H9 (cell line): ENCODE measurements at regions not wholly inside any gene's neighbourhood (a gene's known extent, or its start where the extent isn't known, plus 50 kb on each side); places are given as distances from the start of the nearest gene placed in this dataset.

Experiments
- DNase-seq: peaks from one replicate; pipeline ENCODE4 v3.0.0-alpha.2; 2017
- H2AFZ ChIP-seq: one replicate; pipeline ENCODE4 v1.6.1; 2013; ENCODE audit warnings: mild to moderate bottlenecking, low read length, control low read depth, moderate library complexity
- H2AK5ac ChIP-seq: 2 replicates; pipeline ENCODE4 v1.6.1; 2013; ENCODE audit warnings: low read length, control low read depth, mixed read lengths; ENCODE audit not compliant: insufficient read length
- H2BK120ac ChIP-seq: one replicate; pipeline ENCODE4 v1.6.1; 2013; ENCODE audit warnings: low read depth, mild to moderate bottlenecking, low read length, control low read depth, inconsistent platforms; ENCODE audit not compliant: poor library complexity, severe bottlenecking
- H2BK12ac ChIP-seq: 2 replicates; pipeline ENCODE4 v1.6.1; 2013; ENCODE audit warnings: low read length, control low read depth, mixed read lengths, low read depth; ENCODE audit not compliant: insufficient read length
- H2BK15ac ChIP-seq: 2 replicates; pipeline ENCODE4 v1.6.1; 2013; ENCODE audit warnings: low read depth, low read length, control low read depth
- H2BK20ac ChIP-seq: one replicate; pipeline ENCODE4 v1.6.1; 2013; ENCODE audit warnings: low read depth, mild to moderate bottlenecking, low read length, control low read depth, inconsistent platforms; ENCODE audit not compliant: poor library complexity, severe bottlenecking
- H2BK5ac ChIP-seq: 2 replicates; pipeline ENCODE4 v1.6.1; 2013; ENCODE audit warnings: low read length, control low read depth, mixed read lengths; ENCODE audit not compliant: insufficient read length
- H3K14ac ChIP-seq: 2 replicates; pipeline ENCODE4 v1.6.1; 2013; ENCODE audit warnings: low read length, control low read depth; ENCODE audit not compliant: insufficient read depth
- H3K18ac ChIP-seq: 2 replicates; pipeline ENCODE4 v1.6.1; 2013; ENCODE audit warnings: low read depth, mild to moderate bottlenecking, mixed read lengths, low read length, control low read depth; ENCODE audit not compliant: insufficient read length
- H3K23ac ChIP-seq: 2 replicates; pipeline ENCODE4 v1.6.1; 2013; ENCODE audit warnings: low read length, control low read depth, mixed read lengths, low read depth; ENCODE audit not compliant: insufficient read length
- H3K23me2 ChIP-seq: 2 replicates; pipeline ENCODE4 v1.6.1; 2013; ENCODE audit warnings: low read depth, mild to moderate bottlenecking, mixed read lengths, low read length, control low read depth; ENCODE audit not compliant: insufficient read length, poor library complexity, severe bottlenecking
- H3K27ac ChIP-seq: 2 replicates; pipeline ENCODE4 v1.5.1; 2013; ENCODE audit warnings: low read length, control low read depth, mixed read lengths, low read depth; ENCODE audit not compliant: insufficient read length
- H3K27me3 ChIP-seq: 2 replicates; pipeline ENCODE4 v1.6.1; 2013; ENCODE audit warnings: low read length, control low read depth, inconsistent platforms; ENCODE audit not compliant: insufficient read depth
- H3K4ac ChIP-seq: 2 replicates; pipeline ENCODE4 v1.6.1; 2013; ENCODE audit warnings: low read depth, mild to moderate bottlenecking, control low read depth, inconsistent platforms, low read length, moderate library complexity
- H3K4me1 ChIP-seq: 2 replicates; pipeline ENCODE4 v1.6.1; 2013; ENCODE audit warnings: low read length, control low read depth, inconsistent platforms; ENCODE audit not compliant: insufficient read depth
- H3K4me2 ChIP-seq: 2 replicates; pipeline ENCODE4 v1.6.1; 2013; ENCODE audit warnings: low read length, control low read depth, mixed read lengths; ENCODE audit not compliant: insufficient read length, insufficient read depth
- H3K56ac ChIP-seq: 2 replicates; pipeline ENCODE4 v1.6.1; 2013; ENCODE audit warnings: low read depth, mild to moderate bottlenecking, mixed read lengths, low read length, control low read depth; ENCODE audit not compliant: insufficient read length
- H3K79me1 ChIP-seq: 2 replicates; pipeline ENCODE4 v1.6.1; 2013; ENCODE audit warnings: low read depth, mild to moderate bottlenecking, moderate library complexity, low read length, control low read depth, inconsistent platforms; ENCODE audit not compliant: insufficient read depth, poor library complexity, severe bottlenecking
- H3K79me2 ChIP-seq: 2 replicates; pipeline ENCODE4 v1.6.1; 2013; ENCODE audit warnings: low read length, control low read depth, inconsistent platforms; ENCODE audit not compliant: insufficient read depth
- H3K9ac ChIP-seq: 2 replicates; pipeline ENCODE4 v1.6.1; 2013; ENCODE audit warnings: low read length, control low read depth, mixed read lengths; ENCODE audit not compliant: insufficient read length; ENCODE audit errors: extremely low read depth
- H3K9me3 ChIP-seq: one replicate; pipeline ENCODE4 v1.6.1; 2013; ENCODE audit warnings: low read depth, low read length, inconsistent platforms; ENCODE audit not compliant: control insufficient read depth
- H3T11ph ChIP-seq: one replicate; pipeline ENCODE4 v1.6.1; 2013; ENCODE audit warnings: mild to moderate bottlenecking, low read length, control low read depth, inconsistent platforms
- H4K20me1 ChIP-seq: one replicate; pipeline ENCODE4 v1.6.1; 2013; ENCODE audit not compliant: control insufficient read depth, insufficient read length, insufficient read depth
- H4K5ac ChIP-seq: 2 replicates; pipeline ENCODE4 v1.6.1; 2013; ENCODE audit warnings: low read depth, mild to moderate bottlenecking, mixed read lengths, low read length, control low read depth; ENCODE audit not compliant: insufficient read length
- H4K8ac ChIP-seq: replicated peaks from 2 replicates; pipeline ENCODE4 v1.6.1; 2013; ENCODE audit warnings: low read length, control low read depth, mixed read lengths, low read depth; ENCODE audit not compliant: insufficient read length
- H4K91ac ChIP-seq: 2 replicates; pipeline ENCODE4 v1.6.1; 2013; ENCODE audit warnings: low read depth, mild to moderate bottlenecking, moderate library complexity, mixed read lengths, low read length, control low read depth; ENCODE audit not compliant: insufficient read length
- H3K27ac Mint-ChIP-seq, 3 experiments: 2 replicates in 2 of 3; 3 replicates in 1 of 3; pipeline ENCODE4 v1.8.0; 2020 to 2021; ENCODE audit warnings: mixed read lengths in 3 of 3, mild to moderate bottlenecking in 1 of 3, moderate library complexity in 1 of 3
- H3K27me3 Mint-ChIP-seq: 2 replicates; pipeline ENCODE4 v1.8.0; 2021; ENCODE audit warnings: low read depth, mild to moderate bottlenecking, moderate library complexity, mixed read lengths
- H3K36me3 Mint-ChIP-seq, 3 experiments: 2 replicates in 2 of 3; 3 replicates in 1 of 3; pipeline ENCODE4 v1.8.0; 2020 to 2021; ENCODE audit warnings: low read depth in 3 of 3, mixed read lengths in 3 of 3; ENCODE audit not compliant: insufficient read depth in 1 of 3
- H3K4me1 Mint-ChIP-seq, 2 experiments: 2 replicates each; pipeline ENCODE4 v1.8.0; 2020; ENCODE audit warnings: mixed read lengths in 2 of 2
- H3K4me3 Mint-ChIP-seq, 2 experiments: 2 replicates in 1 of 2; 3 replicates in 1 of 2; pipeline ENCODE4 v1.8.0; 2020 to 2021; ENCODE audit warnings: mild to moderate bottlenecking in 2 of 2, mixed read lengths in 2 of 2, moderate library complexity in 1 of 2
- H3K9me3 Mint-ChIP-seq, 2 experiments: 2 replicates in 1 of 2; 3 replicates in 1 of 2; pipeline ENCODE4 v1.8.0; 2020; ENCODE audit warnings: mild to moderate bottlenecking in 2 of 2, mixed read lengths in 2 of 2, moderate library complexity in 1 of 2
- CTCF ChIP-seq: fragments of 200-600 bp; sonication (generic); conservative IDR thresholded peaks from 3 replicates; pipeline ENCODE4 v1.8.0; 2021; ENCODE audit warnings: antibody characterized with exemption, mild to moderate bottlenecking
- WGBS: extraction: QIAGEN DNeasy Blood & Tissue Kit; methylation state at CpG from one replicate; pipeline ENCODE4 v1.1.7; 2013; ENCODE audit warnings: missing lambda C conversion rate, low lambda C conversion rate, mixed read lengths; ENCODE audit not compliant: insufficient read length; ENCODE audit errors: extremely low coverage; 5-methylcytosine and 5-hydroxymethylcytosine counted together

GRCh38 chr3:82222401-82222800 lies 461.0 kb upstream of the GBE1 start:
- Histone ChIP-seq H3K27ac (no peak overlapping the region), H3K4me2 (no peak overlapping the region), H4K20me1 (no peaks in the 10 kb centered on the region), H3K4me1 (no peaks in the 10 kb centered on the region), H2BK12ac (no peak overlapping the region), H3K14ac (no peak overlapping the region), H4K8ac (no peak overlapping the region), H3K79me2 (no peaks in the 10 kb centered on the region), H2BK5ac (no peak overlapping the region), H2BK15ac (no peak overlapping the region), H2AFZ (no peak overlapping the region), H2AK5ac (no peak overlapping the region), H3K18ac (no peak overlapping the region), H3T11ph (no peak overlapping the region), H3K79me1 (no peaks in the 10 kb centered on the region), H3K27me3 (no peaks in the 10 kb centered on the region), H2BK20ac (no peak overlapping the region), H2BK120ac (no peak overlapping the region), H3K56ac (no peak overlapping the region), H3K23ac (no peak overlapping the region), H4K5ac (no peak overlapping the region), H3K23me2 (no peaks in the 10 kb centered on the region), H3K9ac (no peak overlapping the region), H4K91ac (no peak overlapping the region), H3K9me3 (no peaks in the 10 kb centered on the region), H3K4ac (no peak overlapping the region)
- no peak for TF ChIP-seq CTCF
- peaks cover 0 to 5% (median 0%) of the 10 kb centered on the region in 3 experiments; a peak in 2 of 7 replicates for H3K36me3 Mint-ChIP-seq
- H3K4me3 Mint-ChIP-seq, result no peak overlapping the region
- WGBS, result no CpG with 5 or more reads among the region's 1 CpG
- no peaks in the 10 kb centered on the region; a peak in 1 of 5 replicates for H3K9me3 Mint-ChIP-seq
- no peaks in the 10 kb centered on the region for H3K27me3 Mint-ChIP-seq
- DNase-seq, result no peak
- H3K4me1 Mint-ChIP-seq, result peaks cover 0 to 8% of the 10 kb centered on the region in 2 experiments; a peak in 2 of 4 replicates
- no peak overlapping the region for H3K27ac Mint-ChIP-seq
